Astrocyte of the cerebellum (primary cell): ENCODE measurements at regions not wholly inside any gene's neighbourhood (a gene's known extent, or its start where the extent isn't known, plus 50 kb on each side); places are given as distances from the start of the nearest gene placed in this dataset.

Source experiments
- DNase-seq: peaks from one replicate; pipeline ENCODE4 v3.0.0-alpha.2; 2011; ENCODE audit warnings: low read depth
- H3K4me3 ChIP-seq: 2 replicates; pipeline ENCODE4 v1.5.1; 2011; ENCODE audit warnings: mild to moderate bottlenecking, low read depth, low read length, moderate library complexity
- in situ Hi-C: cut with HindIII; loops from 2 replicates; pipeline ENCODE4 v1.10.0; 2017; ENCODE audit warnings: low sequenced_read_pairs
- TF ChIP-seq, protein P1 (sequence below): IDR thresholded peaks from 2 replicates; pipeline ENCODE4 v1.5.1; 2012; ENCODE audit warnings: low read length, low read depth, moderate library complexity, mild to moderate bottlenecking; ENCODE audit errors: missing control alignments

GRCh38 chr2:207458582-207458981, 71.2 kb upstream of the CREB1 start:
- H3K4me3 ChIP-seq: no peak overlapping the region
- DNase-seq: no peak
- TF ChIP-seq, protein P1, sequence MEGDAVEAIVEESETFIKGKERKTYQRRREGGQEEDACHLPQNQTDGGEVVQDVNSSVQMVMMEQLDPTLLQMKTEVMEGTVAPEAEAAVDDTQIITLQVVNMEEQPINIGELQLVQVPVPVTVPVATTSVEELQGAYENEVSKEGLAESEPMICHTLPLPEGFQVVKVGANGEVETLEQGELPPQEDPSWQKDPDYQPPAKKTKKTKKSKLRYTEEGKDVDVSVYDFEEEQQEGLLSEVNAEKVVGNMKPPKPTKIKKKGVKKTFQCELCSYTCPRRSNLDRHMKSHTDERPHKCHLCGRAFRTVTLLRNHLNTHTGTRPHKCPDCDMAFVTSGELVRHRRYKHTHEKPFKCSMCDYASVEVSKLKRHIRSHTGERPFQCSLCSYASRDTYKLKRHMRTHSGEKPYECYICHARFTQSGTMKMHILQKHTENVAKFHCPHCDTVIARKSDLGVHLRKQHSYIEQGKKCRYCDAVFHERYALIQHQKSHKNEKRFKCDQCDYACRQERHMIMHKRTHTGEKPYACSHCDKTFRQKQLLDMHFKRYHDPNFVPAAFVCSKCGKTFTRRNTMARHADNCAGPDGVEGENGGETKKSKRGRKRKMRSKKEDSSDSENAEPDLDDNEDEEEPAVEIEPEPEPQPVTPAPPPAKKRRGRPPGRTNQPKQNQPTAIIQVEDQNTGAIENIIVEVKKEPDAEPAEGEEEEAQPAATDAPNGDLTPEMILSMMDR: no peak
- in situ Hi-C loops: no loop called here

DNA sequence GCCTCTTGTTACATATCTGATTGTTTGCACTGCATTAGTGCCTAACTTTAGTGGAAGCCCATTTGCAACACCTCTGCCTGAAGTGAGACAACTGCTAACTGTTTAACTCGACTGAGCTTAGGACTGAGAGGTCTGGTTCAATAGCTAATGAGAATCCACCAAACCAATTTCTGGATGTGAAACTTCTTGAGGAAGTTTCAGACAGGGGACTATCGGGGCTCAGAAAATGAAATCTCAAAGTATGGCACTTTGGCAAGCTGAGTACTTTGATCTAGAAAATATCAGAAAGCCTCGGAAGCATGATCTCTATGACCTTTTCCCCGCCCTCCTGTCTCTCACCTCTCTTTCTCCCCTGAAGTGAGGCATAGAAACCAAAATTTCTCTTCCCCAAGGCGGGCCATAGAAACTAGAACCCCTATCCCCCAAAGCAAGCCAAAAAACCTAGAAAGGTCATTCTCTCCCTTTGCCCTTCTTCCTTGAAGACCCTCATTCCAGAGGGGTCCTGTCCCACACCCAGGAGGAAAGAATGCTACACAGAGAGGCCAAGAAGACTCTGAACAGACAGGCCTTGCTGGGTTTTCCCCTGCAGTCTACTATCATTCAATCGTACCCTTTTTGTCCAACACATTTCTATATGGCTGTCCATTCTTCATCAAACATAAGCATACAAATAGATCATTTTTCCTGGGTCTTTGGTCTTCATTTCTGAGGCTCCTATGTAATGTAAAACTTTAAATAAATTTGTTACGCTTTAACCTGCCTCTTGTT, 69.6 kb upstream of the CREB1 start:
- no peak overlapping the region for H3K4me3 ChIP-seq
- TF ChIP-seq, protein P1: no peak
- no peak for DNase-seq
- in situ Hi-C loops: no loop called here

GRCh38 chr2:207463433-207463832, 66.3 kb upstream of the CREB1 start:
- DNase-seq: no peak
- TF ChIP-seq, protein P1: no peak
- H3K4me3 ChIP-seq: no peak overlapping the region
- in situ Hi-C loops: no loop called here

DNA sequence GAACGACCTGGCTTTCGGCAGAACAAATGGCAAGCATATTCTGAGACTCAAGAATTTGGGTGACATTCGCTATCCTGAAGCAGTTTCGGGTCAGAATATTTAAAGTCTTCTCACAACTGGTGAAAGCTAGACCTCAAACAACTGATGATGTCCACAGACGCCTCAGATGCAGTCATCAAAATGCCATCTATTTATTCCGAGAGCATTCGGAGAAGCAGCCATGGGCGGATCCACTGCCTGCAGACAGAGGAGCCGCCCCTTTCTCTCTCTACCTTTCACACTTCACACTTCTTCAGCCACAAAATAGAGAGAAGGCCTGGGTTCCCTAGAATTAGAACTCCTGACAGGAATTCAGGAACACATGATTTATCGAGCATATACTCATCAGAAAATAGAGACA, 65.8 kb upstream of the CREB1 start:
- H3K4me3 ChIP-seq: no peak overlapping the region
- DNase-seq: no peak
- TF ChIP-seq, protein P1: no peak
- in situ Hi-C loops: no loop called here

DNA sequence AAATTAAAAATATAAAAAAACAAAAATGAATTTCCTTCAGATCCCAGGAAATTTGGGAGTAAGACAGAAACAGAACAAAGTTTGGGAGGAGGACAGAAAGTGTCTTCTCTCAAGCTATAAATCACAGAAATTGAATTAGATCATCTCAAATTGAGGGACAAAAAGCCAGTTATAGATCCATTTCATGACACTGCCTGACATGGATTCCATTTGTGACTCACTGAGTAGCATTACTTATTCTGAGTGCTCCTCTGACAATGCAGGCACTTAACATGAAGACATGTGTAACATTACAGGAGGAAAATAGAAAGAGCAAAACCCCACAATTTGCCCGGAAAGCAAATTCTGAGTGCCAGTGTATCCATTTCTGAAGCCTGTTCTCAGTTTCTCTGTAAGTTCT, 63.9 kb upstream of the CREB1 start:
- no peak for DNase-seq
- no peak overlapping the region for H3K4me3 ChIP-seq
- TF ChIP-seq, protein P1: no peak
- in situ Hi-C loops: no loop called here

DNA sequence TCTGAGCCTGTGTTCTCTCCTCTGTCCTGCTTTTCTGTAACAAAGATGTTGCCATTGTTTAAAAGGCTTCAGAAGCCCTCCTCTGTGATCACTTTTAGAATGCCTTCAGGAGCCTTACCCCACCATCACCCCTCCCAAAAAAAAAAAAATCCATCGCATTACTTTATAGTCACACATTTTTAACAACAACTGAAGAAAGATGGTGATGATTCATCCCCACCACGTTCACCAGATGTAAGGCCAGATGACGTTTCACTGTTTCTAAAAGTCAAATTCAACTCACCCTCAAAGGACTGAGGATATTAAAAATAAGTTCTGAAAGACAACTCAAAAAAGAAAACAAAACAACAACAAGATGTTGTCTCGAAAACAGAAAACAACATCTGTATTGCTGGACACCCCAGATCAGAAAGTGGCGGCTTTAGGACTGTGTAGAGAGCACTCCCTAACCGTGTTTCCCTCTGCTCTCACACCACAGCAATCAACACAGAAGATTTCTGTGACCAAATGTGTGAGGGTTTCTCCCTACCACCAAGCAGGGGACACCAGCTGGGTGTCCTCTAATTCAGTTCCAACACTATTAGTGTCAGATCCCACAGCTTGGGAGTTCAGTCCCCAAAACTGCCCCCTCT, 61.9 kb upstream of the CREB1 start:
- TF ChIP-seq, protein P1: no peak
- DNase-seq: peak; percentile 56
- H3K4me3 ChIP-seq: no peak overlapping the region
- in situ Hi-C loops: no loop called here
